H1 (cell line): ENCODE measurements at regions not wholly inside any gene's neighbourhood (a gene's known extent, or its start where the extent isn't known, plus 50 kb on each side); places are given as distances from the start of the nearest gene placed in this dataset.

Source experiments
- BRCA1 ChIP-seq: IDR thresholded peaks from 2 replicates; pipeline ENCODE4 v1.6.1; 2012; ENCODE audit warnings: low read depth, low read length, improper control_type of control experiment
- CREB1 ChIP-seq: IDR thresholded peaks from 2 replicates; pipeline ENCODE4 v1.6.1; 2012; ENCODE audit warnings: inconsistent platforms
- CTCF ChIP-seq, 3 experiments: IDR thresholded peaks; 1 replicate in 2 of 3; 2 replicates in 1 of 3; pipeline versions ENCODE4 v1.5.1 to v1.6.1; 2011; ENCODE audit warnings: low read length in 3 of 3, mild to moderate bottlenecking in 3 of 3, inconsistent platforms in 2 of 3, low read depth in 1 of 3, moderate library complexity in 1 of 3; ENCODE audit not compliant: insufficient read depth in 1 of 3; ENCODE audit errors: control extremely low read depth in 1 of 3
- EZH2 ChIP-seq: fragments of 200-600 bp; sonication (generic); IDR thresholded peaks from 2 replicates; pipeline ENCODE4 v1.7.1; 2012; ENCODE audit warnings: low read depth, mild to moderate bottlenecking, moderate library complexity, low read length, inconsistent platforms; ENCODE audit not compliant: severe bottlenecking
- JUND ChIP-seq: IDR thresholded peaks from 2 replicates; pipeline ENCODE4 v1.6.1; 2011; ENCODE audit warnings: mild to moderate bottlenecking, improper control_type of control experiment, low read length
- POLR2A ChIP-seq, 2 experiments: IDR thresholded peaks; 1 replicate in 1 of 2; 2 replicates in 1 of 2; pipeline ENCODE4 v1.6.1; 2011; ENCODE audit warnings: low read depth in 2 of 2, low read length in 2 of 2, mild to moderate bottlenecking in 2 of 2; ENCODE audit errors: control extremely low read depth in 1 of 2
- POLR2AphosphoS5 ChIP-seq: IDR thresholded peaks from 2 replicates; pipeline ENCODE4 v1.6.1; 2011; ENCODE audit warnings: low read depth, low read length
- RXRA ChIP-seq: IDR thresholded peaks from 2 replicates; pipeline ENCODE4 v1.6.1; 2011; ENCODE audit warnings: low read depth, mild to moderate bottlenecking, low read length, moderate library complexity; ENCODE audit not compliant: insufficient read depth
- SP2 ChIP-seq: IDR thresholded peaks from 2 replicates; pipeline ENCODE4 v1.6.1; 2012; ENCODE audit warnings: mild to moderate bottlenecking, low read length, inconsistent platforms
- TF ChIP-seq, protein P1 (sequence below): IDR thresholded peaks from 2 replicates; pipeline ENCODE4 v1.6.1; 2011; ENCODE audit warnings: low read length, improper control_type of control experiment

- TF ChIP-seq, protein P1, sequence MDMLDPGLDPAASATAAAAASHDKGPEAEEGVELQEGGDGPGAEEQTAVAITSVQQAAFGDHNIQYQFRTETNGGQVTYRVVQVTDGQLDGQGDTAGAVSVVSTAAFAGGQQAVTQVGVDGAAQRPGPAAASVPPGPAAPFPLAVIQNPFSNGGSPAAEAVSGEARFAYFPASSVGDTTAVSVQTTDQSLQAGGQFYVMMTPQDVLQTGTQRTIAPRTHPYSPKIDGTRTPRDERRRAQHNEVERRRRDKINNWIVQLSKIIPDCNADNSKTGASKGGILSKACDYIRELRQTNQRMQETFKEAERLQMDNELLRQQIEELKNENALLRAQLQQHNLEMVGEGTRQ, result no peak
- TF ChIP-seq POLR2A (IDR thresholded peaks at IDR 0.05; ENCODE audit: control extremely low read depth in 1 of 2, low read depth in 2 of 2, low read length in 2 of 2) (no peak), CREB1 (no peak), CTCF (IDR thresholded peaks at IDR 0.05; ENCODE audit: control extremely low read depth in 1 of 3, insufficient read depth in 1 of 3, low read depth in 1 of 3, low read length in 3 of 3) (no peak), POLR2AphosphoS5 (no peak), EZH2 (no peak), RXRA (no peak), JUND (no peak), BRCA1 (no peak), SP2 (no peak)
These were observed 86.0 kb upstream of the SMARCA2 start for GRCh38 chr9:1929134-1929533.
